BJ (cell line): ENCODE measurements at regions not wholly inside any gene's neighbourhood (a gene's known extent, or its start where the extent isn't known, plus 50 kb on each side); places are given as distances from the start of the nearest gene placed in this dataset.

Source experiments
- CTCF ChIA-PET: fragments of 350-600 bp; formaldehyde crosslinking; extraction: SDS; loops from one replicate; lab custom pipeline; 2021; ENCODE audit warnings: antibody characterized with exemption, inconsistent platforms; lab: Yijun Ruan, JAX
- POLR2A ChIA-PET: fragments of 300-600 bp; sonication (Branson Sonifier 250); formaldehyde crosslinking; extraction: SDS; loops from one replicate; lab custom pipeline; 2021; ENCODE audit warnings: antibody characterized with exemption; lab: Charles Lee
- DNase-seq: peaks from one replicate; pipeline ENCODE4 v3.0.0-alpha.2; 2011; ENCODE audit warnings: low read depth
- H3K27me3 ChIP-seq: 2 replicates; pipeline ENCODE4 v1.6.0; 2011; ENCODE audit warnings: low read length; ENCODE audit not compliant: control insufficient read depth, insufficient read depth
- H3K36me3 ChIP-seq: 2 replicates; pipeline ENCODE4 v1.5.1; 2011; ENCODE audit warnings: low read length; ENCODE audit not compliant: control insufficient read depth, insufficient read depth
- H3K4me3 ChIP-seq: 2 replicates; pipeline ENCODE4 v1.5.1; 2011; ENCODE audit warnings: low read depth, mild to moderate bottlenecking, control low read depth, low read length
- TF ChIP-seq, protein P1 (sequence below): IDR thresholded peaks from 2 replicates; pipeline ENCODE4 v1.5.1; 2011; ENCODE audit warnings: low read depth, mild to moderate bottlenecking, control low read depth, inconsistent platforms, low read length, moderate library complexity; ENCODE audit not compliant: insufficient read depth

DNA sequence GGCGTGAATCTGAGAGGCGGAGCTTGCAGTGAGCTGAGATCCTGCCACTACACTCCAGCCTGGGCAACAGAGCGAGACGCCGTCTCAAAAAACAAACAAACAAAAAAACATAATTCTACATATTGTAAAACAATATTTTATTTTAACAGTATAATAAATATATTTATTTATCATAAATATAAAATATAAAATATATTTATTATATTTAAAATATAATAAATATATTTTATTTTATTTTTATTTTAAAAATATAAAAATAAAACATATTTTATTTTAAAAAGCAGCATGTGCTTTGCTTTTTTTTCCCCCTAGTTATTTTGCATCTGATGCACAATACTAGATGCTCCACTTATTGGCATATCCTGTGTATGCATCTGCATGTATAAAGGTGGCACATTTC is 1634.6 kb upstream of the PCDH20 start:
- ChIA-PET CTCF (no interaction called here), POLR2A (no interaction called here)
- Histone ChIP-seq H3K4me3 (no peak overlapping the region), H3K27me3 (no peaks in the 10 kb centered on the region), H3K36me3 (no peaks in the 10 kb centered on the region)
- DNase-seq: no peak
- TF ChIP-seq, protein P1, sequence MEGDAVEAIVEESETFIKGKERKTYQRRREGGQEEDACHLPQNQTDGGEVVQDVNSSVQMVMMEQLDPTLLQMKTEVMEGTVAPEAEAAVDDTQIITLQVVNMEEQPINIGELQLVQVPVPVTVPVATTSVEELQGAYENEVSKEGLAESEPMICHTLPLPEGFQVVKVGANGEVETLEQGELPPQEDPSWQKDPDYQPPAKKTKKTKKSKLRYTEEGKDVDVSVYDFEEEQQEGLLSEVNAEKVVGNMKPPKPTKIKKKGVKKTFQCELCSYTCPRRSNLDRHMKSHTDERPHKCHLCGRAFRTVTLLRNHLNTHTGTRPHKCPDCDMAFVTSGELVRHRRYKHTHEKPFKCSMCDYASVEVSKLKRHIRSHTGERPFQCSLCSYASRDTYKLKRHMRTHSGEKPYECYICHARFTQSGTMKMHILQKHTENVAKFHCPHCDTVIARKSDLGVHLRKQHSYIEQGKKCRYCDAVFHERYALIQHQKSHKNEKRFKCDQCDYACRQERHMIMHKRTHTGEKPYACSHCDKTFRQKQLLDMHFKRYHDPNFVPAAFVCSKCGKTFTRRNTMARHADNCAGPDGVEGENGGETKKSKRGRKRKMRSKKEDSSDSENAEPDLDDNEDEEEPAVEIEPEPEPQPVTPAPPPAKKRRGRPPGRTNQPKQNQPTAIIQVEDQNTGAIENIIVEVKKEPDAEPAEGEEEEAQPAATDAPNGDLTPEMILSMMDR: no peak

DNA sequence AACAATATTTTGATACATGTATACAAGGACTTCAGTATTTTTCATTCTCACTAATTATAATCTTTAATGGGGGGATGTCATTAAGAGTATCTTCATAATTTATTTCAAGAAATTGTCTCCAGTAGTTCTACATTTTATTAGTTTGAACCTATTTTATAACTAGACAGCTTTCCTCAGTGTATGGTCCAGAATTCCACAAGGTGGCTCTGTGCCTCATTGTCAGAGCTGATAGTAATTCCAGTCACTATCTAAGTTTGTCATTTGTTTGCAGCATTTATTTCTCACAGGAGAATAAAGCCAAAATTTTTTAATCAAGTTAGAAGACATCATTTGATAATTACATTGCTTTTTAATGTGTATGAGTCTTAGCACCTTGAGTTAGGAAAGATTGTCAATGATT is 1633.0 kb upstream of the PCDH20 start:
- Histone ChIP-seq H3K36me3 (no peaks in the 10 kb centered on the region), H3K4me3 (no peak overlapping the region), H3K27me3 (no peaks in the 10 kb centered on the region)
- TF ChIP-seq, protein P1: no peak
- ChIA-PET CTCF (no interaction called here), POLR2A (no interaction called here)
- DNase-seq: no peak

GRCh38 chr13:63044589-63045313 is 1629.1 kb upstream of the PCDH20 start:
- no peak for DNase-seq
- TF ChIP-seq, protein P1: no peak
- no peaks in the 10 kb centered on the region for H3K36me3 ChIP-seq
- H3K27me3 ChIP-seq: no peaks in the 10 kb centered on the region
- H3K4me3 ChIP-seq: no peak overlapping the region
- POLR2A ChIA-PET: no interaction called here
- CTCF ChIA-PET: no interaction called here

DNA sequence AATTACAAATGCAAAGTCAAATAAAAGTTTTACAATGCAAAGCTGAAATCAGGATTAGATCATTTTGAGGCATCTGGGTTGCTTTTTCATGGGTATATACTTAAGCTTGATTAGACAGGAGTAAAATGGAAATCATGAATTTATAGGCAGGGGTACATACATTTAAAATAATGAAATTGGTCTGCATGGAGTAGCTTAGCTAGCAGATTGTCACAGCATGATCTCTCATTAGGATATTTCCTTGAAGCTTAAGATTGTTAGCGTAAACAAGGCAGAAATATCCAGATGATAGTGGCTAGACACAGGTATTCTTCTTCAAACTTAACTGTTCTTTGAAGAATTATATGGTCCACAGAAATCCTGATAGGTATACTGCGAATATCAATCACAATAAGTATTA is 1627.0 kb upstream of the PCDH20 start:
- H3K27me3 ChIP-seq: no peaks in the 10 kb centered on the region
- ChIA-PET CTCF (no interaction called here), POLR2A (no interaction called here)
- DNase-seq: no peak
- TF ChIP-seq, protein P1: no peak
- no peaks in the 10 kb centered on the region for H3K36me3 ChIP-seq
- H3K4me3 ChIP-seq: no peak overlapping the region

- ChIA-PET POLR2A (no interaction called here), CTCF (no interaction called here)
- DNase-seq: no peak
- TF ChIP-seq, protein P1: no peak
- Histone ChIP-seq H3K36me3 (no peaks in the 10 kb centered on the region), H3K27me3 (no peaks in the 10 kb centered on the region), H3K4me3 (no peak overlapping the region)
Observed at GRCh38 chr13:63041640-63042414, 1626.2 kb upstream of the PCDH20 start.
